GM12892 (cell line): ENCODE measurements at regions not wholly inside any gene's neighbourhood (a gene's known extent, or its start where the extent isn't known, plus 50 kb on each side); places are given as distances from the start of the nearest gene placed in this dataset.

Experiments used
- POLR2AphosphoS5 ChIP-seq: IDR thresholded peaks from 2 replicates; pipeline ENCODE4 v1.6.1; 2011; ENCODE audit warnings: low read depth, low read length, control low read depth
- TAF1 ChIP-seq: IDR thresholded peaks from 2 replicates; pipeline ENCODE4 v1.6.1; 2011; ENCODE audit warnings: low read depth, mild to moderate bottlenecking, control low read depth, low read length, borderline replicate concordance

- TF ChIP-seq POLR2AphosphoS5 (no peak), TAF1 (no peak)
Observed at GRCh38 chrX:121374471-121374870, 327.1 kb downstream of the GLUD2 start.
